GM21515 (cell line): ENCODE measurements at regions not wholly inside any gene's neighbourhood (a gene's known extent, or its start where the extent isn't known, plus 50 kb on each side); places are given as distances from the start of the nearest gene placed in this dataset.

Experiments used
- ATAC-seq: cut with Tn5 transposase; IDR thresholded peaks from one replicate; pipeline ENCODE4 v1.9.1; 2021; ENCODE audit not compliant: unreplicated experiment

GRCh38 chr12:91931111-91931510 is 214.5 kb downstream of the BTG1 start:
- no peak for ATAC-seq

- no peak for ATAC-seq
Observed at GRCh38 chr12:91928501-91928900, 217.1 kb downstream of the BTG1 start.

GRCh38 chr12:91926848-91927247 is 218.8 kb downstream of the BTG1 start:
- ATAC-seq, result no peak

GRCh38 chr12:91924827-91925226 is 220.8 kb downstream of the BTG1 start:
- no peak for ATAC-seq

DNA sequence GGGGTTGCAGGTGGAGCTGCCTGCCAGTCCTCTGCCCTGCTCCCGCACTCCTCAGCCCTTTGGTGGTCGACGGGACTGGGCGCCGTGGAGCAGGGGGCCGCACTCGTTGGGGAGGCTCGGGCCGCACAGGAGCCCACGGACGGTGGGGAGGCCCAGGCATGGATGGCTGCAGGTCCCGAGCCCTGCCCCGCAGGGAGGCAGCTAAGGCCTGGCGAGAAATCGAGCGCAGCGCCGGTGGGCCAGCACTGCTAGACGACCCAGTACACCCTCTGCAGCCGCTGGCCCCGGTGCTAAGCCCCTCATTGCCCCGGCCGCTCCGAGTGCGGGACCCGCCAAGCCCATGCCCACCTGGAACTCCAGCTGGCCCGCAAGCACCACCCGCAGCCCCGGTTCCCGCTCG is 221.8 kb downstream of the BTG1 start:
- ATAC-seq, result no peak

DNA sequence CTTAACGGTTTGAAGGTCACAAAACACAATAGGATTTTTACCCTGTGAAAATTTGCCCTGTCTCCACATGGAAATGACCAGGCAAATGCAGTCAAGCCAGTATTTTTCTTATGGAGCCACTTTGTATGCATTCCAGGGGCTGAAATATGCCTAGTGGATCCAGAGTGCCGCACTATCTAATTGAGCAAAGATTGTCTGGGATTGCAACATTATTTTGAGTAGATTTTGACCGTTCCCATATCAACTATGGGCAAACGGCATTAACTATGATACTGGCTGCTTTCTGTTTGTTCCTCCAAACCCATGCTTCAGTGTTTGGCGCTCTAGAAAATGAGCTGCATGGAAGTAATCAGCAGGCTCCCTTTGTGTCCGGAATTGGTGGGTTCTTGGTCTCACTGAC is 223.0 kb downstream of the BTG1 start:
- no peak for ATAC-seq

DNA sequence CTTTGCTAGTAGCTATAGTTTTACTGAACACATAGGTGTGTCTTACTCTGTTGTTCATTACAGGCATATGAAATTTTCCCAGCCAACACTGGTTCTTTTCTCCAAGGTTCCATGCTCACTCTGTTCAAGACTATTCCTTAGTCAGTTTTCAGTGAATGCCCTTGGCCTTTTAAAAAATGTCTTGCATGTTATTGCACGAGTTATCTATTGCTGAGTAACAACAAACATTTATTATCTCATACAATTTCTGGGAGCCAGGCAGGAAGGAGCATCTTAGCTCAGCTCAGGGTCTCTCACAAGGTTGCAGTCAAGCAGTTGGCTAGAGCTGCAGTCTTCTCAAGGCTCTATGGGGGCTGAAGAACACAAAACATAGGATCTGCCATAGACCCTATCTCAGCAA is 223.5 kb downstream of the BTG1 start:
- ATAC-seq, result no peak

DNA sequence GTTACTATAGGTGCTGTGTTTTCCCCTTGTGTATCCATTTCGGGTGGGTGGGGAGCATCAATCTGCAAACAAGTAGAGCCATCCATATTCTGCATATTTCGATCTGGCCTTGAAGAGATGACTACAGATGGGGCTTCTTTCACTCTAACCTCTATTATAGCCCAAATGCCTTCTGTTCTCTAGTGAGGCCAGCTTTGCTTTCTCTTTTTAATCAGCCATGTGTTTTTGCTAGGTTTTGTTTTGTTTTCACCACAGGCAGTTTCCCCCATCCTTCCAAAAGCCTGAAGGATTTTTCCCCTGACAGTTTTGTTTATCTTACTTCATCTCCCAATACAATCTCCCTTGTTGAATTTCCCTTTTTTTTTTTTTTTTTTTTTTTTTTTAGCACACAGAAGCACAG is 224.1 kb downstream of the BTG1 start:
- ATAC-seq, result no peak

GRCh38 chr12:91920741-91921140 is 224.9 kb downstream of the BTG1 start:
- no peak for ATAC-seq

GRCh38 chr12:91920276-91920675 is 225.4 kb downstream of the BTG1 start:
- ATAC-seq, result no peak

GRCh38 chr12:91918431-91918830 is 227.2 kb downstream of the BTG1 start:
- no peak for ATAC-seq

DNA sequence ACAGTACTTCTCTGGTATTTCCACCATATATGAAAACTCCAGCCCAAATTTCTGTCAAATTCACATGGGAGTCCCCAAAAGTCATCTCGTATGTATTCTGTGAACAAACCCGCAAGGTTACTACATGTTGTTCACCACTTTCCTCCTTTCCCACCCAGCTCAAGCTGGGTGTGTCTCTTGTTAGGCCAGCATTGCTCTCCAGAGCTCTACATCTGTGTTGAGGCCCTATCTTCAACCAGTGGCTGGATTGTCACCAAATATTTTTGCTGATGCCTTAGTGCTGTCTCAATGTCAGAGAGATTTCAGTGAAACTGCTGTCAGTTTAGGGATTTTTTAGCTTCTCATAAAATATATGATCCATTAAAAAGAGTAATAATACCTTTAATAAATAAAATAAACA is 230.9 kb downstream of the BTG1 start:
- no peak for ATAC-seq

DNA sequence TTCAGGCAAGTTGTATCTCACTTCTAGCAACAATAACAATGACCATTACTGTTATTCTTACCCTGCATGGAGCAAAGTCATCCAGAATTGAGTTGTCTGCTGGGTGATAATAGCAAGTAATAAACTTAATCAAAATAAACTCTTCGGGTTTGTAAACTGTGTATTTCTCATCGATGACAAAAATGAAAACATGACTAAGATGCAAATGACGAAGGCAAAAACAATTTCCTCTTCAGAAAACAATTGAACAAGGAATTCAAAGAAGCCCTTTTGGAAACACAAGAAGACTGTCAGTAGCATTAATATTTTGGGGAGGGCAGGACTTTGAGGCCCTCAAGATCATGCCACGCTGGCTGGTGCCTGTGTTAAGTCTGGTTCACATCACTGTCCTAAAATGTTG is 232.0 kb downstream of the BTG1 start:
- ATAC-seq, result no peak

GRCh38 chr12:91913124-91913523 is 232.5 kb downstream of the BTG1 start:
- no peak for ATAC-seq

DNA sequence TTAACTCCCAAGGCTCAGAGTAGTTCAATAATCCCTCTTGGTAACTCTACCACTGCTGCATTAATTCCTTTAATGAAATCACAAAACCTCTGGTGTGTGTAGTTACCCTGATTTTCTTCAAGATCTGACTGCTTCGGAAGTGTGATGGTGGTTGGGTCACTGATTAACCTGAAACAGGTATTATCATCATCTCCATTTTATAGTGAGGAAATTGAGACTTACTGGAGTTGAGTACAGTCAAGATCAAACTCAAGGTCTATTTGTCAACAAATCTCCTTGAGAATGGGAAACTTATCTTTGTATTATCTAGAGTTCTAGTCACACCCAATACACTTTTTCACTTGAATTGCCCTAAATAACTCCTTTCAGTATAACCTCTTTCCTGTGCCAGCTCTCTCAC is 233.5 kb downstream of the BTG1 start:
- ATAC-seq, result no peak

GRCh38 chr12:91910871-91911388 is 234.7 kb downstream of the BTG1 start:
- ATAC-seq, result no peak

DNA sequence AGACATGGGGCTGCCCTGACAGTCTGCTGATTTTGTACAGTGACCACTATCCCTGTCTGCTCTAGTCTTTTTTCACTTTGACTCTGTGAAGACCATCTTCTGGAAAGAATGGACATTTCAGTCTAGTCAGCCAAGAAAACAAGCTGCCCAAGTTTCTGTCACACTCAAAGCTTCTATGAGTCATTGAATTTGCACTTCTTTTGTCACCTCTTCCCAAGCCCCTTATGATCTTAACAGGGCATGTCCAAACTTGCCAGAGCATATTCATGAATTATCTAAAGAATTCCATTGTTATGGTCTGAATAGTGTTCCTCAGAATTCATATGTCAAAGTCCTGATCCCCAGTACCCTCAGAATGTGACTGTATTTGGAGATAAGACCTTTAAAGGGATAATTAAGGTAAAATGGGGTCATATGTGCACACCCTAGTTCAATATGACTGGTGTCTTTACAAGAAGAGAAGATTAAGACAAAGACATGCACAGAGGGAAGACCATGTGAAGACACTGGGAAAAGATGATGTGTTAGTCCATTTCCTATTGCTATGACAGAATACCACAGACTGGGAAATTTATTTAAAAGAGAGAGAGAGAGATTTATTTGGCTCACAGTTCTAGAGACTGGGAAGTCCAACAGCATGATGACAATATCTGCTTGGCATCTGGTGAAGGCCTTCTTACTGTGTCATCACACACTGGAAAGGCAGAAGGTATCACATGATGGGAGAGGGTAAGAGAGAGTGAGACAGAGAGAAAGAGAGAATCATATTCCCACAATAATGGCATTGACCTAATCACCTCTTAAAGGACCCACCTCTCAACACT is 242.6 kb downstream of the BTG1 start:
- no peak for ATAC-seq

- ATAC-seq, result no peak
Observed at GRCh38 chr12:91901381-91902074, 244.1 kb downstream of the BTG1 start.

- no peak for ATAC-seq
Observed at GRCh38 chr12:91900971-91901370, 244.7 kb downstream of the BTG1 start.

GRCh38 chr12:91899056-91899455 is 246.6 kb downstream of the BTG1 start:
- ATAC-seq, result no peak

DNA sequence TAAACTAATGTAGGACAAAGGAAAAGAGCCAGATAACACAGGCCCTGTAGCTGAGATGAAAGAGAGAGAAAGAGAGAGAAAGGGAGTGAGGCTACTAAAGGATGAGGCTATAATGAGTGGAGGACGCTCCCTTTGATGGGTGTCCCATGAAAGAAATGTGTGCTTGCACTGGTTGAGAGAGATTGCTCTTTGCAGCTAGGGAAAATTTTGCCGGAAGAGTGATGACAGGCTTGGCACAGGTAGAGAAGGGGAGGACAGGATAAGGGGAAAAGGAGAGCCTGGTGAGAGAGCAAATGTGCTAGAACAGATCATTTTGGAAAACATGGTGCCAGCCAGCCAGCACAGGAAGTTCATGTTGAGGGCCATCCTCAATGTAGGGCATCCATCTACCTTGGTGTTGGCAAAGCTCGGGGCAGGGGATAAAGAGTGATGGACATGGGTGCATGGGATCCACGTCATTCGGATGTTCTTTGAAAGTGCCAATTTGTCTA is 248.6 kb downstream of the BTG1 start:
- no peak for ATAC-seq
